ENCODE measurements at regions not wholly inside any gene's neighbourhood (a gene's known extent, or its start where the extent isn't known, plus 50 kb on each side); places are given as distances from the start of the nearest gene placed in this dataset.

GRCh38 chr4:144288011-144288903, 147.7 kb upstream of the GYPA start:
- TF ChIP-seq CTCF (conservative IDR thresholded peaks at IDR 0.05; ENCODE audit: low read depth, low read length) (no peak), EZH2 (IDR thresholded peaks at IDR 0.05; ENCODE audit: borderline replicate concordance, low read depth, low read length, poor library complexity, severe bottlenecking) (no peak)
